Type B pancreatic cell (in vitro differentiated cells): ENCODE measurements at regions not wholly inside any gene's neighbourhood (a gene's known extent, or its start where the extent isn't known, plus 50 kb on each side); places are given as distances from the start of the nearest gene placed in this dataset.

Experiments used
- DNase-seq: peaks from one replicate; pipeline ENCODE4 v3.0.0; 2021; ENCODE audit warnings: mixed read lengths; ENCODE audit not compliant: unreplicated experiment; ENCODE audit errors: extremely low spot score
- H3K27ac Mint-ChIP-seq: 2 replicates; pipeline ENCODE4 v1.8.0; 2021; ENCODE audit warnings: mild to moderate bottlenecking, mixed read lengths
- H3K27me3 Mint-ChIP-seq: 2 replicates; pipeline ENCODE4 v1.8.0; 2021; ENCODE audit warnings: mixed read lengths
- H3K36me3 Mint-ChIP-seq: 2 replicates; pipeline ENCODE4 v1.8.0; 2021; ENCODE audit warnings: mixed read lengths
- H3K4me1 Mint-ChIP-seq: one replicate; pipeline ENCODE4 v1.8.0; 2021; ENCODE audit warnings: mixed read lengths; ENCODE audit not compliant: unreplicated experiment
- H3K4me3 Mint-ChIP-seq: 2 replicates; pipeline ENCODE4 v1.8.0; 2021; ENCODE audit warnings: mild to moderate bottlenecking, mixed read lengths
- H3K9me3 Mint-ChIP-seq: 2 replicates; pipeline ENCODE4 v1.8.0; 2021; ENCODE audit warnings: mixed read lengths
- TF ChIP-seq, protein P1 (sequence below): fragments of 200-600 bp; sonication (generic); conservative IDR thresholded peaks from 2 replicates; pipeline ENCODE4 v1.5.0; 2021; ENCODE audit warnings: antibody characterized with exemption, mild to moderate bottlenecking

DNA sequence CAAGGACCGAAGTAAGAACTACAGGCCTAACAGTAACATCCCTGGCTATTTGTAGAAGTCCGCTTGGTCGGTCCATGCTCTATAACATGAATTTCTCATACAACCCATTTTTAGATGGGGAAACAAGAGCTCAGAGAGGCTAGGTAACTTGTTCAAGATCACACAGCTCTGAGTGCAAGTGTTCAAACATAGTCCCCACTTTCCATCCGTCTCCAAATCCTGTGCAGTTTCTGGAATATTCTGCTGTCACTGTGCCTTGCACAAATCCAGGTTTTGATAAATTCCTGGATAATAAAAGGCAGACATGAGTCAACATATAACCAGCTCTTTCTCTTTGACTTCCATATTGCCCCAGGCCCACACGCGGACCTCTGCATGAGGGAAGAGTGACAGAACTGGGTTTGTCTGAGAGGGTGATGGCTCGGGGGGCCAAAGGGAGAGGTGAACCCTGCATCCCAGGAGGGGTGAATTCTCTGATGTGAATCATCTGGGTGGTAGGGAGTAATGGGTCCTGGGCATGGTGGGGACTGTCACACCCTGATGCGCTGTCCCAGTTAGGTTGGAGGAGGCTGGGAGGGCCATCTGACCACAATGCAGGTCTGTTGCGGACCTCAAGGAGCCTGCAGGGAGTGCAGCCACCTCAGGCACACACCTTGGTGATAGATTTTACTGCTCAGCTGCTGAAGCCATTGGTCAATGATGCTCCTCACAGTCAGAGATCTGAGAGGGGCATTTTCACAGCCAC lies 162.2 kb downstream of the SMAD6 start:
- peak; percentile 49 for DNase-seq
- H3K9me3 Mint-ChIP-seq, result no peaks in the 10 kb centered on the region
- H3K4me3 Mint-ChIP-seq, result no peak overlapping the region
- H3K36me3 Mint-ChIP-seq, result no peaks in the 10 kb centered on the region
- H3K27me3 Mint-ChIP-seq, result no peaks in the 10 kb centered on the region
- peaks cover 16% of the 10 kb centered on the region for H3K4me1 Mint-ChIP-seq
- no peak overlapping the region for H3K27ac Mint-ChIP-seq
- TF ChIP-seq, protein P1, sequence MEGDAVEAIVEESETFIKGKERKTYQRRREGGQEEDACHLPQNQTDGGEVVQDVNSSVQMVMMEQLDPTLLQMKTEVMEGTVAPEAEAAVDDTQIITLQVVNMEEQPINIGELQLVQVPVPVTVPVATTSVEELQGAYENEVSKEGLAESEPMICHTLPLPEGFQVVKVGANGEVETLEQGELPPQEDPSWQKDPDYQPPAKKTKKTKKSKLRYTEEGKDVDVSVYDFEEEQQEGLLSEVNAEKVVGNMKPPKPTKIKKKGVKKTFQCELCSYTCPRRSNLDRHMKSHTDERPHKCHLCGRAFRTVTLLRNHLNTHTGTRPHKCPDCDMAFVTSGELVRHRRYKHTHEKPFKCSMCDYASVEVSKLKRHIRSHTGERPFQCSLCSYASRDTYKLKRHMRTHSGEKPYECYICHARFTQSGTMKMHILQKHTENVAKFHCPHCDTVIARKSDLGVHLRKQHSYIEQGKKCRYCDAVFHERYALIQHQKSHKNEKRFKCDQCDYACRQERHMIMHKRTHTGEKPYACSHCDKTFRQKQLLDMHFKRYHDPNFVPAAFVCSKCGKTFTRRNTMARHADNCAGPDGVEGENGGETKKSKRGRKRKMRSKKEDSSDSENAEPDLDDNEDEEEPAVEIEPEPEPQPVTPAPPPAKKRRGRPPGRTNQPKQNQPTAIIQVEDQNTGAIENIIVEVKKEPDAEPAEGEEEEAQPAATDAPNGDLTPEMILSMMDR, result no peak

DNA sequence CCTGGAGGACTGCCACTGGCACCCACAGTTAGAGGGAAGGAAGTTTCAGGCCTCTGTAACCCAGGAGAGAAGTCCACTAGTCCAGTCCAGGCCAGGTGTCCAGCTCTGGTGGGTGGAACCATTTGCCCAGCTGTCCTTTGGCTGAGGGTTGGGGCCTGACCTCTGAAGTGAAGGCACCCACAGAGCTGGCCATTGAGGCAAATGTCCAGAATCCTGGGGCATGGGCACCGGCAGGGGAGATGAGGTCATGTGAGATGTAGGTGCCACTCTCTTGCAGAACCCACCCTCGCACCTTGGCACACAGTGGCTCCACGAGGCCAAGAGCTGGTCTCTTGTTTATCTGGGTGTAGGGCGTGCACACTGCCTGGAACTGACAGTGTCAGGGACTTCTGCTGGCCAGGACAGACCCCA lies 162.8 kb downstream of the SMAD6 start:
- H3K9me3 Mint-ChIP-seq, result no peaks in the 10 kb centered on the region
- no peak overlapping the region for H3K4me3 Mint-ChIP-seq
- H3K27ac Mint-ChIP-seq, result no peak overlapping the region
- TF ChIP-seq, protein P1, result no peak
- peaks cover 16% of the 10 kb centered on the region for H3K4me1 Mint-ChIP-seq
- DNase-seq, result peak; percentile 49
- H3K27me3 Mint-ChIP-seq, result no peaks in the 10 kb centered on the region
- no peaks in the 10 kb centered on the region for H3K36me3 Mint-ChIP-seq

DNA sequence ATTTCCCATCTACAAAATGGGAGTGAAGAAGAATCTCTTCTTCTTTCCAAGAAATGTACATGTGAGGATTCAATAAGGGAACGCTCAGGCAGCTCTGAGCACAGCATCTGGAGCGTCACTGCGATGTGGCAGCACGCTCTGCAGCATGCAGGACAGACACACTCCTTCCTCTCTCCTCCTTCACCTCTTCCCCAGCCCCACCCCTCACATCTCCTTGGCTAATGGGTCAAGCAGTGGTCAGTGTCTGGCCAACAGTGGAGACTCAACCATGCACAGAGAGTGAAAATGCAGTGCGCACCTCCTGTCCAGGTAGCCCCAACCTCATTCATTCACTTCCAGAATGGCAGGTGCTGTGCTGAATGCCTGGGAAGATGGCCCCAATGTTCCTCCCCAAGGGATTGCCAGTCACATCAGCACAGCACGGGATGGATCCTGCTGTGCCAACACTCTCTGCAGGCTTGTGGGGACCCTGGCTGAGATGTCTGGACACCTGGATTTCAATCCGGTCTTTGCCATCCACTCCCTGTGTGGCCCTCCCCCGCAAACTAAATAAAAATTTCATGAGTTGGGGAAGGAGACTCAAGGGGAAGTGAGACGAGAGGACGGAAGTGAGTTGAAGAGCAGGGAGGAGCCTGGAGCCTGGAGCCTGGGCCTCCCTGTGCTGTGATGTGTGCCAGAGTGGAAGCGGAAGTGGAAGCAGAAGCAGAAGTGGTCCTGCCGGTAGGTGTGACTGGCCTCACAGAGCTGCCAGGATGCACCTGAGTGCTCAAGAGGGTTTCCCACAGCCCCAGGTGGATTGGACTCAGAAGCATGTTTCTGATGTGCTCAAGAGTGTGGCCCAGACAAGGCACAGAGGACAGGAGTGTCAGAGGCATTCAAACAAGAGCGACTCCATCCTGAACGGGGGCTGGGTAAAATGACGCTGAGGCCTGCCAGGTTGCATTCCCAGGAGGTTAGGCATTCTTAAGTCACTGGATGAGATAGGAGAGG lies 163.9 kb downstream of the SMAD6 start:
- Mint-ChIP-seq H3K9me3 (no peaks in the 10 kb centered on the region), H3K27me3 (no peaks in the 10 kb centered on the region), H3K36me3 (no peaks in the 10 kb centered on the region), H3K27ac (no peak overlapping the region), H3K4me3 (no peak overlapping the region), H3K4me1 (peaks cover 16% of the 10 kb centered on the region)
- DNase-seq, result peak; percentile 32
- TF ChIP-seq, protein P1, result no peak

DNA sequence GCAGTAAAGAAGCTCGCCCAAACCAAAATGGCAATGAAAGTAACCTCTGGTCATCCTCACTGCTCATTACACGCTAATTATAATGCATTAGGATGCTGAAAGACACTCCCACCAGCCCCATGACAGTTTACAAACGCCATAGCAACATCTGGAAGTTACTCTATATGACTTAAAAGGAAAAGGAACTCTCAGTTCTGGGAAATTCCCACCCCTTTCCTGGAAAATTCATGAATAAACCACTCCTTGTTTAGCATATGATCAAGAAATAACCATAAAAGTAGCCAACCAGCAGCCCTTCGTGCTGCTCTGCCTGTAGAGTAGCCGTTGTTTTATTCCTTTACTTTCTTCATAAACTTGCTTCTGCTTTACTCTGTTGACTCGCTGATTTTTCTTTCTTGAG lies 164.6 kb downstream of the SMAD6 start:
- no peak overlapping the region for H3K4me3 Mint-ChIP-seq
- H3K4me1 Mint-ChIP-seq, result peaks cover 16% of the 10 kb centered on the region
- H3K9me3 Mint-ChIP-seq, result no peaks in the 10 kb centered on the region
- TF ChIP-seq, protein P1, result no peak
- H3K27ac Mint-ChIP-seq, result no peak overlapping the region
- H3K36me3 Mint-ChIP-seq, result no peaks in the 10 kb centered on the region
- DNase-seq, result no peak
- H3K27me3 Mint-ChIP-seq, result no peaks in the 10 kb centered on the region

DNA sequence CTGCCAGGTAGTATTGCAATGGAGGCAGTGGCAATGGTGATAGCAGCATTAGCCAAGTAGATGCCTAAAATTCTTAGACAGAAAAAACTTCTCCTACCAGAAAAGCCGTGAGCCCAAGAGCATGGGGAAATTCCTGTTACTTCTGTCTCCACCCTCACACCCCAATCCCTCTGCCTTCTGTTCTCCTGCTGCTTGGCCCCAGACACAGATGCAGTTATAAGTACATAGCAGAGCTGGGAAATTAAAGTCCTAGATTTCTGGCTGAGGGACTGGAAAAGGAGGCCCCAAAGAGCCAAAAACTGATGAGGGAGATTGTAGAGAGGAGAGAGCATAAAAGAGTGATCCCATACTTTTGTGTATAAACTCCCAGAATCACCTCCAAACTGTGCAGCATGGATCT lies 166.9 kb downstream of the SMAD6 start:
- no peaks in the 10 kb centered on the region for H3K27me3 Mint-ChIP-seq
- no peaks in the 10 kb centered on the region for H3K36me3 Mint-ChIP-seq
- no peak for DNase-seq
- peaks cover 15% of the 10 kb centered on the region for H3K4me1 Mint-ChIP-seq
- no peak overlapping the region for H3K4me3 Mint-ChIP-seq
- H3K9me3 Mint-ChIP-seq, result no peaks in the 10 kb centered on the region
- H3K27ac Mint-ChIP-seq, result no peak overlapping the region
- TF ChIP-seq, protein P1, result no peak
